Spleen (tissue), 11 donors: ENCODE measurements at regions not wholly inside any gene's neighbourhood (a gene's known extent, or its start where the extent isn't known, plus 50 kb on each side); places are given as distances from the start of the nearest gene placed in this dataset.
"Not testable (repeated sequence)": the region's sequence is repeated elsewhere in the genome, so short reads cannot be mapped to it uniquely, and the experiment has no call there.

Experiments
- DNase-seq: peaks from one replicate; pipeline ENCODE4 v3.0.0-alpha.2; 2020
- H3K27ac ChIP-seq, 8 donors: fragments of 200-600 bp; sonication (generic) in 7 of 8; 1 replicate in 4 of 8; 2 replicates in 4 of 8; pipeline versions ENCODE4 v1.5.0 to v1.8.0; 2016 to 2021; ENCODE audit warnings: inconsistent platforms in 4 of 8, mild to moderate bottlenecking in 4 of 8, moderate library complexity in 1 of 8
- H3K27me3 ChIP-seq, 7 donors: fragments of 200-600 bp; sonication (generic) in 6 of 7; replicated peaks in 1 of 7; 1 replicate in 4 of 7; 2 replicates in 3 of 7; pipeline versions ENCODE4 v1.5.0 to v1.8.0; 2016 to 2021; ENCODE audit warnings: inconsistent platforms in 3 of 7, mild to moderate bottlenecking in 1 of 7
- H3K36me3 ChIP-seq, 6 donors: fragments of 200-600 bp; sonication (generic) in 5 of 6; 1 replicate in 4 of 6; 2 replicates in 2 of 6; pipeline versions ENCODE4 v1.5.0 to v1.8.0; 2016 to 2021; ENCODE audit warnings: inconsistent platforms in 2 of 6
- H3K4me1 ChIP-seq, 6 donors: fragments of 200-600 bp; sonication (generic) in 5 of 6; 1 replicate in 3 of 6; 2 replicates in 3 of 6; pipeline versions ENCODE4 v1.5.0 to v1.8.0; 2016 to 2021; ENCODE audit warnings: inconsistent platforms in 3 of 6
- H3K4me3 ChIP-seq, 8 donors: fragments of 200-600 bp; sonication (generic) in 7 of 8; 1 replicate in 4 of 8; 2 replicates in 4 of 8; pipeline versions ENCODE4 v1.5.0 to v1.8.0; 2016 to 2021; ENCODE audit warnings: inconsistent platforms in 4 of 8, mild to moderate bottlenecking in 4 of 8, moderate library complexity in 2 of 8
- H3K9me3 ChIP-seq, 8 donors: fragments of 200-600 bp; sonication (generic) in 7 of 8; 1 replicate in 4 of 8; 2 replicates in 4 of 8; pipeline versions ENCODE4 v1.5.0 to v1.8.0; 2016 to 2021; ENCODE audit warnings: inconsistent platforms in 4 of 8
- CTCF ChIP-seq, 11 experiments: fragments of 200-600 bp in 7 of 11; fragments of 450-650 bp in 4 of 11; sonication (generic) in 4 of 11; IDR thresholded peaks in 8 of 11; conservative IDR thresholded peaks in 3 of 11; 1 replicate in 7 of 11; 2 replicates in 4 of 11; pipeline versions ENCODE4 v1.4.0 to v1.8.0; 2016 to 2021; ENCODE audit warnings: antibody characterized with exemption in 11 of 11, inconsistent platforms in 4 of 11, mild to moderate bottlenecking in 1 of 11
- POLR2A ChIP-seq, 3 donors: fragments of 450-650 bp; IDR thresholded peaks; one replicate each; pipeline ENCODE4 v1.5.1; 2017; ENCODE audit warnings: antibody characterized with exemption in 3 of 3, mild to moderate bottlenecking in 1 of 3
- POLR2AphosphoS5 ChIP-seq, 3 donors: sonication (generic); formaldehyde crosslinking; IDR thresholded peaks; one replicate each; pipeline ENCODE4 v1.5.1; 2017; ENCODE audit warnings: antibody characterized with exemption in 3 of 3
- WGBS, 5 donors: extraction: QIAGEN DNeasy Blood & Tissue Kit in 3 of 5; methylation state at CpG; one replicate each; pipeline versions ENCODE4 v1.1.5 to v1.1.7; 2013 to 2018; 5-methylcytosine and 5-hydroxymethylcytosine counted together
- intact Hi-C: fragments of 100-400 bp; cut with DNase I; formaldehyde crosslinking; loops from one replicate; pipeline ENCODE4 v1.15.0; 2023; ENCODE audit warnings: low total_unique reads
- donor health status: healthy with polysubstance abuse.
- donor health status: DM: no; HTN: no; CAD: no; lungs with moderate emphysema.
- donor health status: DM: no; HTN: no; CAD: no.
- donor health status: Bipolar disorder and iron deficiency.
- donor health status: healthy.
- donor health status: DM: no; HTN: no; CAD: no.
- donor health status: DM: yes; HTN: yes; CAD: no.

GRCh38 chr12:124070394-124071074, 97.5 kb downstream of the ZNF664 start:
- H3K4me1 ChIP-seq, H3K4me3 ChIP-seq, H3K27me3 ChIP-seq, DNase-seq, H3K36me3 ChIP-seq, H3K27ac ChIP-seq, intact Hi-C loops: not testable (repeated sequence)
- 86 to 93% (median 87%) methylated on average over 7 of the region's 7 CpGs for WGBS, 5 donors
- peaks cover 0 to 21% (median 19%) of the 10 kb centered on the region in 8 donors for H3K9me3 ChIP-seq

GRCh38 chr12:124071075-124071443, 98.0 kb downstream of the ZNF664 start:
- 71 to 90% (median 87%) methylated on average over 3 of the region's 3 CpGs for WGBS, 5 donors
- DNase-seq, result no peak
- intact Hi-C loops, result no loop called here
- Histone ChIP-seq H3K4me3 (no peak overlapping the region), H3K4me1 (no peaks in the 10 kb centered on the region), H3K36me3 (no peaks in the 10 kb centered on the region), H3K27ac (no peak overlapping the region), H3K27me3 (no peaks in the 10 kb centered on the region), H3K9me3 (peaks cover 0 to 17% (median 14%) of the 10 kb centered on the region in 8 donors)
- no peak for TF ChIP-seq CTCF (IDR thresholded peaks at IDR 0.05 in 8 of 11, conservative IDR thresholded peaks at IDR 0.05 in 3 of 11)
- TF ChIP-seq POLR2A (IDR thresholded peaks at IDR 0.05), result no peak
- no peak for TF ChIP-seq POLR2AphosphoS5 (IDR thresholded peaks at IDR 0.05)

GRCh38 chr12:124073356-124074035, 100.5 kb downstream of the ZNF664 start:
- Histone ChIP-seq H3K9me3 (no peaks in the 10 kb centered on the region), H3K36me3 (no peaks in the 10 kb centered on the region), H3K27me3 (no peaks in the 10 kb centered on the region), H3K27ac (no peak overlapping the region), H3K4me3 (no peak overlapping the region), H3K4me1 (no peaks in the 10 kb centered on the region)
- intact Hi-C loops, result no loop called here
- no peak for DNase-seq
- no peak for TF ChIP-seq POLR2A (IDR thresholded peaks at IDR 0.05)
- no peak for TF ChIP-seq CTCF (IDR thresholded peaks at IDR 0.05 in 8 of 11, conservative IDR thresholded peaks at IDR 0.05 in 3 of 11)
- no peak for TF ChIP-seq POLR2AphosphoS5 (IDR thresholded peaks at IDR 0.05)
- WGBS, 5 donors, result 53 to 71% (median 63%) methylated on average over 8 of the region's 8 CpGs

GRCh38 chr12:124075841-124076240, 102.8 kb downstream of the ZNF664 start:
- no peaks in the 10 kb centered on the region for H3K36me3 ChIP-seq
- no peaks in the 10 kb centered on the region for H3K9me3 ChIP-seq
- WGBS, 5 donors, result 85 to 93% (median 90%) methylated on average over 4 of the region's 4 CpGs
- H3K4me1 ChIP-seq, result no peaks in the 10 kb centered on the region
- intact Hi-C loops, result no loop called here
- DNase-seq, result no peak
- H3K27me3 ChIP-seq, result no peaks in the 10 kb centered on the region
- H3K27ac ChIP-seq, result no peak overlapping the region
- TF ChIP-seq POLR2AphosphoS5 (IDR thresholded peaks at IDR 0.05) (no peak), POLR2A (IDR thresholded peaks at IDR 0.05) (no peak)
- H3K4me3 ChIP-seq, result no peak overlapping the region

GRCh38 chr12:124077701-124078100, 104.7 kb downstream of the ZNF664 start:
- H3K27me3 ChIP-seq, result no peaks in the 10 kb centered on the region
- WGBS, 5 donors, result 91 to 96% (median 94%) methylated on average over 9 of the region's 9 CpGs
- no peak overlapping the region for H3K27ac ChIP-seq
- no peaks in the 10 kb centered on the region for H3K36me3 ChIP-seq
- TF ChIP-seq CTCF (IDR thresholded peaks at IDR 0.05 in 8 of 11, conservative IDR thresholded peaks at IDR 0.05 in 3 of 11) (no peak), POLR2AphosphoS5 (IDR thresholded peaks at IDR 0.05) (no peak), POLR2A (IDR thresholded peaks at IDR 0.05) (no peak)
- no peak for DNase-seq
- no peak overlapping the region for H3K4me3 ChIP-seq
- intact Hi-C loops, result no loop called here
- H3K4me1 ChIP-seq, result no peaks in the 10 kb centered on the region
- no peaks in the 10 kb centered on the region for H3K9me3 ChIP-seq
